Panc1 (cell line): ENCODE measurements at regions not wholly inside any gene's neighbourhood (a gene's known extent, or its start where the extent isn't known, plus 50 kb on each side); places are given as distances from the start of the nearest gene placed in this dataset.

Source experiments
- CTCF ChIP-seq: fragments of 450-650 bp; IDR thresholded peaks from 2 replicates; pipeline ENCODE4 v1.5.1; 2017; ENCODE audit warnings: mild to moderate bottlenecking
- REST ChIP-seq, 2 experiments: IDR thresholded peaks; 2 replicates each; pipeline ENCODE4 v1.6.1; 2011 to 2012; ENCODE audit warnings: low read depth in 2 of 2, control low read depth in 1 of 2, low read length in 1 of 2, mild to moderate bottlenecking in 1 of 2, moderate library complexity in 1 of 2; ENCODE audit not compliant: insufficient read depth in 1 of 2

- TF ChIP-seq CTCF (no peak), REST (IDR thresholded peaks at IDR 0.05; ENCODE audit: insufficient read depth in 1 of 2, low read depth in 2 of 2, low read length in 1 of 2) (no peak)
Measured at GRCh38 chr6:23319582-23319981, 750.2 kb downstream of the HDGFL1 start.
